ENCODE measurements at regions not wholly inside any gene's neighbourhood (a gene's known extent, or its start where the extent isn't known, plus 50 kb on each side); places are given as distances from the start of the nearest gene placed in this dataset.

- no peak for TF ChIP-seq REST (IDR thresholded peaks at IDR 0.05; ENCODE audit: low read depth)
- TF ChIP-seq TEAD4 (IDR thresholded peaks at IDR 0.05): no peak
- no peak for TF ChIP-seq TAF1 (IDR thresholded peaks at IDR 0.05; ENCODE audit: low read depth)
- TF ChIP-seq YY1 (IDR thresholded peaks at IDR 0.05; ENCODE audit: low read depth): no peak
- no peak for TF ChIP-seq ZBTB7A (IDR thresholded peaks at IDR 0.05; ENCODE audit: low read depth)
- no peak for TF ChIP-seq MAX (IDR thresholded peaks at IDR 0.05)
- no peak for TF ChIP-seq EP300 (IDR thresholded peaks at IDR 0.05; ENCODE audit: borderline replicate concordance)
- TF ChIP-seq RAD21 (IDR thresholded peaks at IDR 0.05; ENCODE audit: low read depth): no peak
Measured at GRCh38 chr4:15139599-15139998, 137.3 kb downstream of the CPEB2 start.

Data from Ishikawa (cell line).